ENCODE measurements at regions not wholly inside any gene's neighbourhood (a gene's known extent, or its start where the extent isn't known, plus 50 kb on each side); places are given as distances from the start of the nearest gene placed in this dataset.
A peak's percentile ranks its signal among the peaks of the same experiment; 100 is the strongest.

DNA sequence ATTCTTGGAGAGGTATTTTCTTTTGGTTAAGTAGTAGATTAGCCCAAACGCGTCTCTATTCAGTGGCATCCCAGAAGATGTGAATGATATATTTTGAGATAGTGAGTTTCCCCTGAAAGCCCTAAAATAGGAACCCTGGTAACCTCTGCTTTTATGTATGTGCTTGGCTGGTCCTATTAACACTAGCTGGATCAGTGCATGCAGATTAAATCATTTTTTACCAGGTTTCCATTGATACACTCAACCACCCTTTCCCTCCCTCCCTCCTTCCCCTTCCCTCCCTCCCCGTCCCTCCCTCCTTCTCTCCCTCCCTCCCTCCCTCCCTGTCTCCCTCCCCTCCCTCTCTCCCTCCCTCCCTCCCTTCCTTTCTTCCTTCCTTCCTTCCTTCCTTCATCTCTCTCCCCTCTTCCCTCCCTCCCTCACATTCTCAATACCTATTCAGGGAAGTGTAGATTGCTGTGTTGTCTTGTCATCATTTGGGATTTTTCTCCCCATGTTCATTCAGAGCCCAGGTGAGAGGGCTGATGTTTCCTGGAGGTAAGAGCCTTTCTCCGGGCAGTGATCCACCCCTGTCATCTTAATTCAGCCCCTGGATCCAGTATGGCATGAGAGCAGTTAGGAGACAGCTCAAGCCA lies 406.8 kb downstream of the PRDM2 start:
- DNase-seq = no peak

DNA sequence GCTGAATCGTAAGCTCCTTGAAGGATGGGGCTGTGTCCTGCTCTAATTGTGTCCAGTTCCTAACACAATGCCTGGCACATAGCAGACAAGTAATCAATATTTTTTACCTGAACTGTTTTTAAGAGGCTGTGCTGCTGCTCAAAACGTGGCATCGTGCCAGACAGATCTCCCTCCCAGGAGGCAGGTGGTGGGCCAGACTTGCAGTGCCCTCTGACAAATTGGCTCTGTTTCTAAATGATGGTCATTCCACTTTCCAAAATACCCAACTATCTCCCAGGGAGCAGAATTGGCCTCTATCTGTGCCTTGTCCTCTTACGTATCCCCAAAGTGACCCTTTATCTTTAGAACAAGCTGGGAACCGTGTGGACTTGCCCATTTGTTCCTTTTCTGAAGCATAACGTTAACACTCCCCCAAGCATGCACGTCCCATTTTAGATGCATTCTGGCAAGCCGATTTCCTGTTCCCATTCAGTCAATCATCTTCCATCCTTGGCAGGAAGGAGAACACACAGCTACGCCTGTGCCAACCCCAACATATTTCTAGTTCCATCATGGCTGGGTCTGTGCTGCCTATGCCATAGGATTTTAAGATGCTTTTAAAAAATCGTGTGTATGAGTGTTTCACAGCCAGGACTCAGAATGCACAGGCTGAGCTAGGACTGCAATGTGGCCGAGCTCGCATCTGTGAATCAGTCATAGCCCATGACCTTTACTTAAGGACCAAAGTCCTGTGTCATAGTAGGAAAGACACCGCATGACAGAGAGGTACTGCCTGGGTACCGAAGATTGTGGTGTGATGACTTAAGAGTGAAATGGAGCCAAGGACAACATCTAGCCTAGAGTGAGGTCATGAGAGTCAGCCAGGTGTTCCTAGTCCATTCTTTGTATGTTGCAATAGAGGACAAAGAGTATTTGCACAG lies 408.6 kb downstream of the PRDM2 start:
- peak; percentile 45 for DNase-seq

DNA sequence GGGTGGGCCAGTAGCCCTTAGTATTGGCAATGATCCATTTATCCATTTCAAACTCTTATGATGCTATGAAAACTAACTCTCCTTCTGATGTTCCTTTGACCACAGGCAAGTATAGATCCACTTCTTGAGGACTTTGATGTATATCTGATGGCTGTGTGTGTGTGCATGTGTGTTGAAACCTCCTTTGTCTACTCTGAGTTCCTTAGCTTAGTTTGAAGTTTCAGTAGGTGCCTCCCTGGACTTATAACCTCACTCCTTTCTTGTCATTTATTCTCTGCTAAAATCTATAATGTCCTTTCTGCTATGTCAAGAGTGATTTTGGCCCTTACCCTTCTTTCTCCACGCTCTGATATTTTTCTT lies 409.3 kb downstream of the PRDM2 start:
- no peak for DNase-seq

- DNase-seq = no peak
Measured at GRCh38 chr1:14110040-14110439, 410.1 kb downstream of the PRDM2 start.

DNA sequence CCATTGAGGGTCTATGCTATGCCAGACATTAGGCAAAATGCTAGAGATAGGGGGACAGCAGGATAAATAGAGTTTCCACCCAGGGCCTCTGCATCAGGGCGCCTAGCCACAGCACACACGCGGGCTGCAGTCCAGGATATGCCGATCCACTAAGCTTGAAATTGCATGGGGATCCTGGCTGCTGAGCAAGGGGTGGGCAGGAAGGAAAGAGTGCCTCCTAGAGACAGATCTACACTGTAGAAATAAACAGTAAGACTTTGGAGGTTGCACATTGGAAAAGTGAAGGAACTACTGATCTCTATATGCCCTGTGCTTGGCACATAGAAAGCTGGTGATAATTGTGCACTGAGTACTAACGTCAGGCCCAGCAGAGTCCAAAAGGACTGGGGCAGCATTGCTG lies 411.1 kb downstream of the PRDM2 start:
- no peak for DNase-seq

DNA sequence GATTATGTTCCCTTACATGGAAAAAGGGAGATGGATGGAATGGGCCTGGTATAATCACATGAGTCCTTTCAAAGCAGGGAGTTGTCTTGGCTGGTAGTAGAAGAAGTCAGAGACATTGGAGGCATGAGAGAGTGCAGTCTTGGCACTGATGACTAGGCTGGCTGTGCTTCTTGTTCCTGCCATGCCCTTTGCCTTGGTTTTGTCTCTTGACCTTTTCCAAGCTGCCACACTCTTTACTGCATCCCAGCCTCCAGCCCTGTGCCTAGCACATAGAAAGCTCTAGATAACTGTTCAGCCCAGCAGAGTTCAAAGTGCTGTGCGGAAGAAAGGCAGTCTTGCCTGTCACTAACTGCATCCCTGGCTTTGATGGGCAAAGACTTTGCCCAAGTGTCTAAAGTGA lies 412.6 kb downstream of the PRDM2 start:
- DNase-seq = no peak

- no peak for DNase-seq
Measured at GRCh38 chr1:14113271-14113670, 413.3 kb downstream of the PRDM2 start.

- DNase-seq = peak; percentile 58
Measured at GRCh38 chr1:14113841-14114567, 414.0 kb downstream of the PRDM2 start.

- DNase-seq = no peak
Measured at GRCh38 chr1:14115976-14116375, 416.0 kb downstream of the PRDM2 start.

GRCh38 chr1:14117700-14118099 lies 417.7 kb downstream of the PRDM2 start:
- DNase-seq = no peak

DNA sequence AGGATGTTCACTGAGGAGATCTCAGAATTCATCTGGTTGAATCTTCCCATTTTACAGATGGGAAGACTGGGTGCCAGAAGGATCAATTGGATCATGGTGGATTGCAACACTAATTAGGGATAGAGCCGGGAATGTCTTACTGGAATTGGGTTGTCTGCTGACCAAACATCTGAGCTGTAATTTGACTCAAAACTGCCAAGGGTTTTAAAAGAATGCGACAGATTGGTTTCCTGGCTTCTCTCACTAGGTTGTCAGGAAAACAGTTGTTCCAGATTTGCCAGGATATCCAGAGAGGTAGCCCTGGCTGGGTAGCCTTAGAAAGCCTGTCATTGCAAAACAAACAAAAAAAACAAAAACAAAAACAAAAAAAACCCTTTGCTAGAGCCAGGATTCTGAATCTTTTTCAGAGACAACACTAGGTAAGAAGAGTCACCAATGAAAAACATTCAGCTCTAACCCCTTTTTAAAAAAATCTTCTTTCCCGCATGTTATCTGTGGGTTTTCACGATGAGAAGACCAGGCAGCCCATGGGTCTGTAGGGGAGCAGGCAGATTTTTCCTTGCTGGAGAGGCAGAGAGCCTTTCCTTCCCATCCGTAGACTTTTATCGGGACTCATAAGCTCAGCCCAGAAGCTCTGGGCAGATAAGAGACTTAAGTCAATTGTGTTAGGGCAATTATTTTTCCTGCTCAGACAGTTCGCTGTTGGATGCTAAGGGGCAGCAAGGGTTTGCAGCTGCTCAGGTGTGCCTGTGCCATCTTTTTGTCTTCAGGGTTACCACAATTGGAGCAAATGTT lies 418.9 kb downstream of the PRDM2 start:
- no peak for DNase-seq

DNA sequence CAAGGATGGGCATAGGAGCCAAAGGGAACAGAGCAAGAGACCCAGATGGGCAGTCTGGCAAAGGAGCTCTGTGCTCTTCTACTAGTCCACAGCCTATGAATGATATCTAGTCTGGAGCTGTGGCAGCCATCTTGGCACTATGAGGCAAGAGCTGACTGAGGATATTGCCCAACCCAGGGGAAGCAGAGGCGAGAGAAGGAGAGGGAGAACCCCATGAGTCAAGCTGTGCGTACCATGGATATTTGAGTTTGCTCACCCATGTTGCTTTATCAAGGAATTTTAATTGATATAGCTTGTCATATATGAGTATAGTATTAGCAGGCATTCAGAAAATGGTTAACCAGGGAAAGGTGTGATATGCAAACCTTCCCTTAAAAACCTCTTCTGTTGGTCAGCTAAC lies 420.9 kb downstream of the PRDM2 start:
- DNase-seq = no peak

- no peak for DNase-seq
Measured at GRCh38 chr1:14128096-14128495, 428.1 kb downstream of the PRDM2 start.

DNA sequence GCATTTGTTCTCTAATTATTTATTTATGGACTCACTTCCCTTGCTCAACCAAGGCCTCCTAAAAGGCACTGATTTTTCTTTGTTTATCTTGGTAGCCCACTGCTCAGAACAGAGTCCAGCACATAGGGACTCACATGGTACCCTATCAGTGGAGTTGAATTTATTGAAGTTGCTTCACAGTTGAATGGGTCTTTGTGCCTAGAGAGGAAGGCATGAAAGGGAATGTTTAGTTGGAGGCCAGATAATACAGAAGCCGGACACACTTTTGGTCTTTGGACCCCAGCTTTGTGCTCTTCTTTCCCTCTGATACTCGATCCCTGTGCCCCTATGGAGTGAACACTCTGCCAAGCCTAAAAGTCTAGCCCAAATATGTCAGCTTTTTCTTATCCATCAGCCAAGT lies 429.0 kb downstream of the PRDM2 start:
- DNase-seq = no peak

DNA sequence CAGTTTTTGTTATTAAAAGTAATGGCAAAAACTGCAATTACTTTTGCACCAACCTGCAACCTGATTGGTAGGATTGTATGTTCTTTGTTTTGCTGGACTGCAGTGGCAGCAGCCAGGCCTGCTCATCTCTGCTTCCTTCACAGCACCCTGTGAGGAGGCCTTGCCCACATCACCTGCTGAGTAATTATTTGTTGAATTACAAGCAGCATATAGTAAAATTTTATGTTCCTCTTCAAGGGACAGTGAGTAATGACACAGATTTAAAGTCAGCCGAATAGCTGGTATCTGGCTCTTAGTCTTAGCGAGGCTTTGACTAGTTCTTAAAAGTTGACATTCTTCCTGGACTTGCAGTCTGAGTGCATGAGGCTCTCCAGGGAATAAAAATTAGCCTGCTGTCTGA lies 435.1 kb downstream of the PRDM2 start:
- no peak for DNase-seq

GRCh38 chr1:14136152-14136763 lies 436.3 kb downstream of the PRDM2 start:
- DNase-seq = no peak

DNA sequence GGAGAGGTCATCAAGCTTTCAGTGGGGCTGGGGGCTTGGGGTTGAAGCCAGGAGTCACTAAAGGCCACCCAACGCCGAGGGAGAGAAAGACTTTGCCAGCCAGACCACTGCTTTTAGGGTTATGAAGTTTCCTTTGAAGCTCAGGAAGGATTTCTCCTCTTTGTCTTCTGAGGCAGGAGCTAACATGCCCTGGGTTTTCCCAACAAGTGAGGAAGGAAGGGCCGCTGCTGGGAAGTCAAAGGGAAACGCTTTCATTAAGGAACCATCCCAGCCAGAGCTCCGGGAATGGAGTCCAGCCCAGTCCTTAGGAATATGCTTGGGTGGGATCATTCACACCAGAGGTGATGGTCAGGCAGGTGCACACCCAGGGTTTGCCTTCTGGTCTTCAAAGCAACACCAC lies 436.9 kb downstream of the PRDM2 start:
- DNase-seq = no peak

DNA sequence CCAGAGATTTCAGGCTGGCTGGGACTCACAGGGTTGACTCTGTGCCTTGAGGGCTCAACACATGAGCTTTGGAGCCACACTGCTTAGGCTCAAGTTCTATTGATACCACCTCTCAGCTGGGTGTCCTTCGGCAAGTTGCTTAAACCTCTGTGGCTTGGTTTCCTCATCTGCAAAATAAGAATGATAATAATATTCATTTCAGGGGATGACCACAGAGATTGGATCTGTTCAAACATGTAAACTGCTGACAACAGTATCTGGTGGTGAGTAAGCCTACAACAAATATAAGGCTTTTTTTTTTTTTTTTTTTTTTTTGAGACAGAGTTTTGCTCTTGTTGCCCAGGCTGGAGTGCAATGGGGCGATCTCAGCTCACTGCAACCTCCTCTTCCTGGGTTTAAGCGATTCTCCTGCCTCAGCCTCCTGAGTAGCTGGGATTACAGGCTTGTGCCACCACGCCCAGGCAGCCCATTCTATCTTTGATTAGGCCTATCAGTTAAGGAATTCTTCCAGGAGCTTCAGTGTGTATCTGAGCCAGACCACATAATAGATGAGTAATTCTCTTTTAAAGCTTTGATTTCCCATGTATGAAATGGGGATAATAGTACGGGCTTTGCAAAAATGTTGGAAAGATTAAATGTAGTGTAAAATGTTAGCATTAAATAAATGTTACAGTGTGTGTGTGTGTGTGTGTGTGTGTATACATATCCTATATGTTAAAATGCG lies 437.6 kb downstream of the PRDM2 start:
- DNase-seq = no peak

GRCh38 chr1:14138135-14138506 lies 438.1 kb downstream of the PRDM2 start:
- DNase-seq = no peak

GRCh38 chr1:14138687-14139086 lies 438.7 kb downstream of the PRDM2 start:
- no peak for DNase-seq

DNA sequence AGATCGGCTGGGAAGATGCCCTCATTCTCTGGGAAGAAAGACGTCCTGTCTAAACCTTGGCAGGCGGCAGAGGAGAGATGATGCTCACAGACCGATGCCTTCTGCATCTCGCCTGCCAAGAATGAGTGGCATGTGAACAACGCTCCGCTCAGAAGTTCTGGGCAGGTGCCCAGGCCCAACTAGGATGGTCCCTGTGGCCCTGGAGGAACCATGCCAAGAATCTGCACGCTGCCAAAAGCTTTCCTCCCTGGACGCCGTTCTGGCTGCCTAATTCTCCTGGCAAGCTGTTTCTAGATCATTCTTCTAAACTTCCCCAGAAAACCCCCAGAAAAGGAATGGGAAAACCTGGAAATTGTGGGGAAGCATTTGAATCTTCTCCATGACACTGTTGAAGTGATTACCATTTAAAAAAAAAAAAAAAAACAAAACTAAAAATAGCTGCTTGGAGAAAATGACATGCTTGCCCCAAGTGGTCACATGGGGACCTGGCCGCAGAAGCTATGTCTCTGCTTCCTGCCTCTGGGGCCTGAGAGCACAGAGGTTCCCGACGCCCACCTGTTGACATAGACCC lies 440.9 kb downstream of the PRDM2 start:
- no peak for DNase-seq

DNA sequence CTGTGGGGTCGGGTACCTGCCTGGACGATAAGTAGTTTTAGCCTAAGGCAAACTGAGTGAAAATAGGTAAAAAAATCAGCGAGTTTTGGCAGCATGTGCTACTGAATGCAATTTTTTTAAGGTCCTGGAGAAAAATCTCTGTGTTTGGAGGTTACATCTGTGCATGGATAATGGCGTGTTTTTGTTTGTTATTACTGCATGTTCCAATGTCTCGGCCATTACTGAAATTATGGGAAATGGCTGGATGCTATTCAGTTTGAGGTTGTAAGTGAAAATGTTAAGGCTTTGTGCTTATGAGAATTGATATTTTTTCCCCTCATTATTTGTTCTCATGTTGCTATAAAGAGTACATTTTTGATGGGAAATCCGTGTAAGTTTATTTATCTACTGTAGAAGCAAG lies 441.7 kb downstream of the PRDM2 start:
- DNase-seq = no peak

Measured in COR-L47 (cell line).